ENCODE measurements at regions not wholly inside any gene's neighbourhood (a gene's known extent, or its start where the extent isn't known, plus 50 kb on each side); places are given as distances from the start of the nearest gene placed in this dataset.

DNA sequence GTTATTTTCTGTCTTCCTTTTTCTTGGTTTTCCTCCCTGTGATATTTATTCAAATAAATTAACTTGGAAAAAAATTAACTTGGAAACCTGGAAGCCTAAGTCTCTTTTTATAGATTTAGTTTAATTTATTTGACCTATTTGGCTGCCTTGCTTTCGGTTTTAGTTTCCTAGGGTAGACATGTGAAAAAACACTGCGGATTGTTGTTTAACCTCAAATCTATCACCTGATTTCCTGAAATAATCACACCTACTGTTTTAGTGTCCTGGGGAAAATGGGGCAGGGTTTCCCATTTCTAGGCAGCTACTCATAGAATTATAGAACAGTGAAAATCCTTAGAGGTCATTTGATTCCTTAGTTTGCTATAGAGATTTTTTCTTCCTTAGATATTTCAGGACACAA, 412.4 kb downstream of the PCDH17 start:
- POLR2A ChIA-PET, result no interaction called here
- no peaks in the 10 kb centered on the region for H4K20me1 ChIP-seq (ENCODE audit: insufficient read depth)
- H3K4me1 ChIP-seq (ENCODE audit: control insufficient read depth in 1 of 2, insufficient read depth in 2 of 2, low read depth in 1 of 2, low read length in 1 of 2), result no peaks in the 10 kb centered on the region
- H3K4me2 ChIP-seq, result no peak overlapping the region
- H3K9me3 ChIP-seq, result no peaks in the 10 kb centered on the region
- CTCF ChIA-PET, result no interaction called here
- no peak overlapping the region for H3K9ac ChIP-seq
- WGBS (ENCODE audit: low lambda C conversion rate), result 62% methylated on average over 2 of the region's 2 CpGs
- H2AFZ ChIP-seq (ENCODE audit: low read depth), result no peak overlapping the region
- H3K9me2 ChIP-seq, result no peaks in the 10 kb centered on the region
- no peaks in the 10 kb centered on the region for H3K27me3 ChIP-seq (ENCODE audit: insufficient read depth)
- no peak overlapping the region for H3K4me3 ChIP-seq (ENCODE audit: low read depth in 2 of 2, low read length in 1 of 2)
- TF ChIP-seq FOSL2 (IDR thresholded peaks at IDR 0.05; ENCODE audit: borderline replicate concordance, low read depth) (no peak), MXI1 (IDR thresholded peaks at IDR 0.05; ENCODE audit: low read depth, low read length) (no peak), JUND (IDR thresholded peaks at IDR 0.05) (no peak), SMC3 (IDR thresholded peaks at IDR 0.05; ENCODE audit: low read depth, low read length) (no peak), FOXM1 (IDR thresholded peaks at IDR 0.05; ENCODE audit: low read depth) (no peak), RXRA (IDR thresholded peaks at IDR 0.05; ENCODE audit: borderline replicate concordance, low read depth) (no peak), RFX5 (IDR thresholded peaks at IDR 0.05; ENCODE audit: low read length) (no peak), RAD21 (IDR thresholded peaks at IDR 0.05; ENCODE audit: low read length) (no peak), GABPA (IDR thresholded peaks at IDR 0.05; ENCODE audit: low read depth) (no peak), TAF1 (IDR thresholded peaks at IDR 0.05; ENCODE audit: borderline replicate concordance, low read depth, low read length) (no peak), PBX3 (IDR thresholded peaks at IDR 0.05) (no peak)
- TF ChIP-seq, protein P1, sequence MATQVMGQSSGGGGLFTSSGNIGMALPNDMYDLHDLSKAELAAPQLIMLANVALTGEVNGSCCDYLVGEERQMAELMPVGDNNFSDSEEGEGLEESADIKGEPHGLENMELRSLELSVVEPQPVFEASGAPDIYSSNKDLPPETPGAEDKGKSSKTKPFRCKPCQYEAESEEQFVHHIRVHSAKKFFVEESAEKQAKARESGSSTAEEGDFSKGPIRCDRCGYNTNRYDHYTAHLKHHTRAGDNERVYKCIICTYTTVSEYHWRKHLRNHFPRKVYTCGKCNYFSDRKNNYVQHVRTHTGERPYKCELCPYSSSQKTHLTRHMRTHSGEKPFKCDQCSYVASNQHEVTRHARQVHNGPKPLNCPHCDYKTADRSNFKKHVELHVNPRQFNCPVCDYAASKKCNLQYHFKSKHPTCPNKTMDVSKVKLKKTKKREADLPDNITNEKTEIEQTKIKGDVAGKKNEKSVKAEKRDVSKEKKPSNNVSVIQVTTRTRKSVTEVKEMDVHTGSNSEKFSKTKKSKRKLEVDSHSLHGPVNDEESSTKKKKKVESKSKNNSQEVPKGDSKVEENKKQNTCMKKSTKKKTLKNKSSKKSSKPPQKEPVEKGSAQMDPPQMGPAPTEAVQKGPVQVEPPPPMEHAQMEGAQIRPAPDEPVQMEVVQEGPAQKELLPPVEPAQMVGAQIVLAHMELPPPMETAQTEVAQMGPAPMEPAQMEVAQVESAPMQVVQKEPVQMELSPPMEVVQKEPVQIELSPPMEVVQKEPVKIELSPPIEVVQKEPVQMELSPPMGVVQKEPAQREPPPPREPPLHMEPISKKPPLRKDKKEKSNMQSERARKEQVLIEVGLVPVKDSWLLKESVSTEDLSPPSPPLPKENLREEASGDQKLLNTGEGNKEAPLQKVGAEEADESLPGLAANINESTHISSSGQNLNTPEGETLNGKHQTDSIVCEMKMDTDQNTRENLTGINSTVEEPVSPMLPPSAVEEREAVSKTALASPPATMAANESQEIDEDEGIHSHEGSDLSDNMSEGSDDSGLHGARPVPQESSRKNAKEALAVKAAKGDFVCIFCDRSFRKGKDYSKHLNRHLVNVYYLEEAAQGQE (IDR thresholded peaks at IDR 0.05; ENCODE audit: low read depth, low read length), result no peak
- TF ChIP-seq, protein P2, sequence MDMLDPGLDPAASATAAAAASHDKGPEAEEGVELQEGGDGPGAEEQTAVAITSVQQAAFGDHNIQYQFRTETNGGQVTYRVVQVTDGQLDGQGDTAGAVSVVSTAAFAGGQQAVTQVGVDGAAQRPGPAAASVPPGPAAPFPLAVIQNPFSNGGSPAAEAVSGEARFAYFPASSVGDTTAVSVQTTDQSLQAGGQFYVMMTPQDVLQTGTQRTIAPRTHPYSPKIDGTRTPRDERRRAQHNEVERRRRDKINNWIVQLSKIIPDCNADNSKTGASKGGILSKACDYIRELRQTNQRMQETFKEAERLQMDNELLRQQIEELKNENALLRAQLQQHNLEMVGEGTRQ (IDR thresholded peaks at IDR 0.05; ENCODE audit: borderline replicate concordance, low read depth, low read length), result no peak
- H3K79me2 ChIP-seq (ENCODE audit: insufficient read depth), result no peaks in the 10 kb centered on the region
- no peak for DNase-seq
- no peaks in the 10 kb centered on the region for H3F3A ChIP-seq (replicated peaks; ENCODE audit: insufficient read depth)
- no peak overlapping the region for H3K27ac ChIP-seq (ENCODE audit: low read depth in 2 of 2, low read length in 1 of 2)
- H3K36me3 ChIP-seq (replicated peaks in 1 of 2; ENCODE audit: control insufficient read depth in 1 of 2, insufficient read depth in 2 of 2, low read length in 1 of 2), result no peaks in the 10 kb centered on the region

DNA sequence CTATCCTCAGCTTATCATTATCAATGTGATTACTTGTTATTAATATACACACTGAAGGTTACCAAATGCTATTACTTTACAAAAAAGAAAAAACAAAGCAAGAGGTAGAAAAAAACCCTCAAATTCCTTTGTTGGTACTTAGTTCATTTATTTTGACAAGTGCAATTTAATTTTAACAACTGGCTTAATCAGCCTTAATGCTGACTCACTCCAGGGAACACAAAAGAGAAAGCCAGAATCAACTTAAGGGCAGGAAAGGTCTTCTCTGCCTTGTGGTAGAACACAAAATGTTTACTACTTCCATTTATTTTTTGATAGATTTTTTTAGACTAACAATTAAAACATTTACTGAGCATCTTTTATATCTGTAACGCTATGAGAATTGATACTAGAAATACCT, 417.1 kb downstream of the PCDH17 start:
- TF ChIP-seq ELF1 (IDR thresholded peaks at IDR 0.05) (no peak), FOXJ3 (CRISPR knock-in tag; IDR thresholded peaks at IDR 0.05) (no peak), FOSL2 (IDR thresholded peaks at IDR 0.05; ENCODE audit: borderline replicate concordance, low read depth) (no peak), TAF1 (IDR thresholded peaks at IDR 0.05; ENCODE audit: borderline replicate concordance, low read depth, low read length) (no peak), GABPA (IDR thresholded peaks at IDR 0.05; ENCODE audit: low read depth) (no peak), EP300 (IDR thresholded peaks at IDR 0.05; ENCODE audit: borderline replicate concordance in 1 of 2, low read depth in 1 of 2, low read length in 1 of 2) (no peak), PBX3 (IDR thresholded peaks at IDR 0.05) (no peak)
- H4K20me1 ChIP-seq (ENCODE audit: insufficient read depth), result no peaks in the 10 kb centered on the region
- H3K79me2 ChIP-seq (ENCODE audit: insufficient read depth), result no peaks in the 10 kb centered on the region
- no peaks in the 10 kb centered on the region for H3K4me1 ChIP-seq (ENCODE audit: control insufficient read depth in 1 of 2, insufficient read depth in 2 of 2, low read depth in 1 of 2, low read length in 1 of 2)
- no peak overlapping the region for H3K4me2 ChIP-seq
- 51% methylated on average over 1 of the region's 1 CpG for WGBS (ENCODE audit: low lambda C conversion rate)
- no peak for DNase-seq
- POLR2A ChIA-PET, result no interaction called here
- no peaks in the 10 kb centered on the region for H3K36me3 ChIP-seq (replicated peaks in 1 of 2; ENCODE audit: control insufficient read depth in 1 of 2, insufficient read depth in 2 of 2, low read length in 1 of 2)
- no peaks in the 10 kb centered on the region for H3K27me3 ChIP-seq (ENCODE audit: insufficient read depth)
- CTCF ChIA-PET, result no interaction called here
- no peaks in the 10 kb centered on the region for H3K9me2 ChIP-seq
- no peak overlapping the region for H3K9ac ChIP-seq
- no peak overlapping the region for H3K4me3 ChIP-seq (ENCODE audit: low read depth in 2 of 2, low read length in 1 of 2)
- no peak overlapping the region for H2AFZ ChIP-seq (ENCODE audit: low read depth)
- H3K9me3 ChIP-seq, result no peaks in the 10 kb centered on the region
- no peaks in the 10 kb centered on the region for H3F3A ChIP-seq (replicated peaks; ENCODE audit: insufficient read depth)
- no peak overlapping the region for H3K27ac ChIP-seq (ENCODE audit: low read depth in 2 of 2, low read length in 1 of 2)
